ENCODE measurements at regions not wholly inside any gene's neighbourhood (a gene's known extent, or its start where the extent isn't known, plus 50 kb on each side); places are given as distances from the start of the nearest gene placed in this dataset.

GRCh38 chr16:62974424-62974823, 938.2 kb upstream of the CDH8 start:
- no peak for DNase-seq (ENCODE audit: low spot score)

- no peak for DNase-seq (ENCODE audit: low spot score)
Observed at GRCh38 chr16:62970851-62971250, 934.6 kb upstream of the CDH8 start.

GRCh38 chr16:62969711-62970318, 933.6 kb upstream of the CDH8 start:
- DNase-seq (ENCODE audit: low spot score): no peak

GRCh38 chr16:62967611-62968010, 931.4 kb upstream of the CDH8 start:
- no peak for DNase-seq (ENCODE audit: low spot score)

- no peak for DNase-seq (ENCODE audit: low spot score)
Observed at GRCh38 chr16:62967163-62967562, 930.9 kb upstream of the CDH8 start.

GRCh38 chr16:62966626-62967025, 930.4 kb upstream of the CDH8 start:
- DNase-seq (ENCODE audit: low spot score): no peak

GRCh38 chr16:62965831-62966230, 929.6 kb upstream of the CDH8 start:
- DNase-seq (ENCODE audit: low spot score): no peak

DNA sequence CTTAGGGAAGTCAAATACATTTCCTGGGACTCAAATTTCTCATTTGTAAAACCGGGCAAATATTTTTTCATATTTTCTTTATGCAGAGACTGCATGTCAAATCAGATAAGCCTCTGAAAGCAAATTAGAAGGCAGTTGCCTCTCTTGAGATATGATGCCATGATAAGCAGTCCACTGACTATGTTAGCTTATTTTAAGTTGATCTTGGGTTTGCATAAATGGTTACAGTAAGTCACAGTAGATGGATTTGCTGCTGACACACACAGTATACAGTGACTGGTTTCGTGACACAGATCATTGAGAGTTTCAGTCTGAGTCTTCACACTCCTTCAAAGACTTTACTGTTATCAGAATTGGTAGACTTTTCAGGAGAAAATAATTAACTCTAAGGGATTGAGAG, 927.6 kb upstream of the CDH8 start:
- no peak for DNase-seq (ENCODE audit: low spot score)

- DNase-seq (ENCODE audit: low spot score): no peak
Observed at GRCh38 chr16:62955033-62955349, 918.8 kb upstream of the CDH8 start.

GRCh38 chr16:62954144-62955032, 918.1 kb upstream of the CDH8 start:
- DNase-seq (ENCODE audit: low spot score): no peak

DNA sequence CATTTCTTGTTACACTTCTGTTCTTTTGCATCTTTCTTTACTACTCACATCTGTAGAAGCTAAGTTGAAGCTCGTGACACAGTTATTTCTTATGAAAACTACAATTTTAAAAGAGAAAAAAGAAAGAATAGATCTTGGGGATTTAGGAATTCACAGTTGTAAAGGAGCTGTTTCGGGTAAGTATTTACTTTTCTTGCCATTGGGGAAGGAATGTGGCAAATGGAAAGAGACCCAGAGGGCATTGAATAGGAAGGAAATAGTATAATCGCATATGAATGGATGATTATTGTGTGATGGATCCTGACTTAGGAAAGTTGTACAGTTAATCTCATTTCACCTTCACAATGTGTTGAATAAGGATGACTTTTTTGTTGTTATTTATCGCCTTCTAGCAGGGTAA, 914.1 kb upstream of the CDH8 start:
- no peak for DNase-seq (ENCODE audit: low spot score)

GRCh38 chr16:62940569-62940968, 904.3 kb upstream of the CDH8 start:
- DNase-seq (ENCODE audit: low spot score): no peak

DNA sequence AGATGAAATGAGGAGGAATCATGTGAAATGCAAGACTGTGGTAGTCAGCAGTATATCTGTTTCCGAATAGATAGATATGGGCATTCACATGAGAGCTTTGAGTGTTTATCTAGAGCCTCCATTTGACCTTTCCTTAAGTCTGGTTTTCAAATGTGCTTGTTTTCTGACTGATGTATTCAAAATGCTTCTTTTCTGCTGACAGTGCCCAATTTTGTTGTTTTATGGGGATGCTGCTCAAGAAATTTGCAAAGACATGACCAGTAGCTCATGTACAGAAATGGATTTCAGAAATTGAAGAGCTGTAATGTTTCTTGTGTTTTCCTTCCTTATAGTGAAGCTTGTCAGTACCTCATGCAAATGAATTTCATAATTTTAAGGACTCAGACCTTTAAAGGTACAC, 903.4 kb upstream of the CDH8 start:
- no peak for DNase-seq (ENCODE audit: low spot score)

DNA sequence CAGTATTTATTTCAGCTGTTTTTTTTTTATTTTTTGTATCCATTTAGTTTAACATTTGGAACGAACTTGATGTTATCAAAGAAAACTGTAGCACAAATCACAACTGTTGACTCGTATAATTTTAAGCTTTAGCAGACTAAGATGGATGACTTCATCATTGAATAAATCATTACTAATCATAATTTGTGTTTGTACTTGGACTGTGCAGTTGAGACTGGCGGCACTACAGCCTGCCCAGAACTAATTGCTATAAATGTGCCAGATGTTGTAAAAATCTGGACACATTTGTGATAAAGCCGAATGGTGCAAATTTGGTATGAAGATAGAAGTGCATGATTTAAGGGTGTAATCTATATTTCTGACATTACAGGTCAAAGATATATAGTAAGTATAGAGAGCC, 897.7 kb upstream of the CDH8 start:
- DNase-seq (ENCODE audit: low spot score): no peak

- DNase-seq (ENCODE audit: low spot score): no peak
Observed at GRCh38 chr16:62929593-62929992, 893.4 kb upstream of the CDH8 start.

DNA sequence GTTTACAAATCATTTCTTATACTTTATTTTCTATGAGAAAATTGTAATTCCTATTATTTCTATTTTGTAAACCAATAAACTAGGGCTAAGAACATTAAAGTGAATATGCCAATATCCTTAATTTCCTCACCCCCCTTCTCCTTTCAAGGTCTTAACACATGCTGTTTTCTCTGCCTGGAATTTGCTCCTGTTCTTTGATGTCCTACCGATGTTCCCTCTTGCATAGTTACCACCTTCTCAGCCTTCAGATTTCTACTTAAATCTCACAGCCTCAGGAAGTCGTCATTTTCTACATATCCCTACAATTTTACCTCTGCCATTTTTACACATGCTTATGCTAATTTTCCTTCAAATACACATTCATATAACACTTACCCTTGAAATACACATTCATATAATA, 890.9 kb upstream of the CDH8 start:
- DNase-seq (ENCODE audit: low spot score): no peak

DNA sequence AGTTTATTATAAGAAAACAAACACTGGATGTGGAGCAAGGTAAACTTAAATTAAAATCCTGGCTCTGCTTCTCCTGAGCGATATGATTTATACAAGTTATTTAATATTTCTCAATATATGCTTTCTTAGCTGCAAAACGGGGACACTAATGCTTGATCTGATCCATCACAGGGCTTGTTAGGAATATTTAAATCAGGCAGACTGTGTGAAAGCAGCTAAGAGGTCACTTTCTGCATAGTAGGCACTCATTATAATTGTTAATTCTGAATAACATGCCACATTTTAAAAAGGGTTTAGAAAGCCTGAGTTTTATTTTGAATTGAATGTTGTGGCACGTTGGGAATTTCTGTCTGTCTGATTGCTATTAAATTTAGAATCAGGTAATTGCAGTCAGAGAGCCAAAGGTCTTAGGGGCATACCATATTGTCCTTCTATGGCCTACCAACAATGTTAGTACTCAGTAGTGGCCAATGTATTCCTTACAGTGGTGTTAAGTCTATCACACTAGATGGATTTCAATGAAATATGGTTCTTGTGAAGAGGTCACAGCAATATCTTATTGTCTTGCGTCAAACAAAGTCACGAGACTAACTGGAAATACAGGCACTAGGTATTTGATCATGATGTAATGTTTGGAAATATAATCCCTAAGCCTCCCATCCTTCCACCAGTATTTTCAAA, 890.0 kb upstream of the CDH8 start:
- DNase-seq (ENCODE audit: low spot score): no peak

DNA sequence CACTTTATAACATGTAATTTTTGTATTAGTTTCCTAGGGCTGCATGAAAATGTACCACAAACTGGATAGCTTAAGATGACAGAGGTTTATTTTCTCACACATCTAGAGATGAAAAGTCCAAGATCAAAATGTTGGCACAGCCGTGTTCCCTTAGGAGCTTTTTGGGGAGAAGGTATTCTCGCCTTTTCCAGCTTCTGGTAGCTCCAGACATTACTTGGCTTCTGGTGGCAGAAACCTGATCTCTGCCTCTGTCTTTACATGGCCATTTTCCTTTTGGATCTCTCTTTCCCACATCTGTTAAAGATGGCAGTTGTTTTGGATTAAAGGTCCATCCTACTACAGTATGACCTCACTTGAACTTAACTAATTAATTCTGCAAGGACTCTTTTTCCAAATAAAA, 885.7 kb upstream of the CDH8 start:
- no peak for DNase-seq (ENCODE audit: low spot score)

GRCh38 chr16:62913924-62914323, 877.7 kb upstream of the CDH8 start:
- no peak for DNase-seq (ENCODE audit: low spot score)

DNA sequence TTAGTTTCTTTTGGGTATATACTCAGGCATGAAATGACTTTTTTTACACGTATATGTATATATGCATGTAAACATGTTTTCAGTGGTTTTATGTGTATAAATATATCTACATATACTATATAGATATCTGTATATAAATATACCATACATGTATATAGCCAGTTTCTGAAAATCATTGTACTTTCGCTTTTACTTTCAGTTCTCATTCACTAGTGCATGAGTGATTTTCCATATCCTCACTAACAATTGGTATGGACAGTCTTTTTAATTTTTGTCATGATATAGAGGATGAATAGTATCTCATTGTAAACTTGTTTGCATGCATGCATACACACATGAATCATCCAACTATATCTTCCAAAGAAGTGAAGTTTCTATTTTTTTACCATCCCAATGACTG, 877.1 kb upstream of the CDH8 start:
- DNase-seq (ENCODE audit: low spot score): no peak

- DNase-seq (ENCODE audit: low spot score): no peak
Observed at GRCh38 chr16:62909597-62909996, 873.4 kb upstream of the CDH8 start.

DNA sequence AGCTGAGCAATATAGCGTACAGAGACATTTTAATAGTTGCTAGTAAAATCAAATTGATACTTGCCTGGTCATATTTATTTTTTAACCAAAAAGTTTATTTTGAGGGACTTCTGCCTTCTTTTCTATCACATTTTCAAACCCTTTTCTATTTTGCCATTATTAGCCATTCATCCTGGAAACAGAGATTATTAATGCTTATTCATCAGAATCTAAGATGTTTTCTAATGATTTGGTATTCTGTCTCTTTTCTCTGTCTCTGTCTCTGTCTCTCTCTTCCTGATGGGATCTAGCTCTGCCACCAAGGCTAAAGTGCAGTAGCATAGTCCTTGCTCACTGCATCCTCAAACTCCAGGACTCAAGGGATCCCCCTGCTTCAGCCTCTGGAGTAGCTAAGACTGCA, 871.3 kb upstream of the CDH8 start:
- no peak for DNase-seq (ENCODE audit: low spot score)

DNA sequence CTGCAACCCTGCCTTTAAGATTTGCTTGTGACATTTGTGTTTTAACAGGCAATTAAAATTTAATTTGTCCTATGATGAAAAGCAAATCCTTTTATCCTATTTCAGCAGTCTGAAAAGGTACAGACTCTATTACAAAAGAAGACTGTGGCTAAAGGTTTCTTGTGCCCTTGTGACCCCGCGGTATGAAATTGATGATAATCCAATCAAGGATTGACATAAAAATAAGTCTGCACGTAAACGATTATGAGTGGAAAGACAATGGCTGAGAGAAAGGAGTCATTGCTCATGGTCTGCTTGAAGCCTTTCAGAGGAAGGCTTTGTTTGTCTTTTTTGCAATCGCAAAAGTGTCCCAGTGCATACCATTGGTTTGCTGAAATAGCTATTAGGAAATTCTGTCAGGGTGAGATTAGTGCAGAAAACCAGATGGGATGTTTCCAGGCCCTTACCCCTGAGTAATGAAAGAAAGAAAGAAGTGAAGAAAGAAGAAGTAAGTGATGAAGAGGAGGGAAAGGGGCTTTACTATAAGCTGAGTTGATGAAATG, 867.8 kb upstream of the CDH8 start:
- no peak for DNase-seq (ENCODE audit: low spot score)
